A549 (cell line): ENCODE measurements at regions not wholly inside any gene's neighbourhood (a gene's known extent, or its start where the extent isn't known, plus 50 kb on each side); places are given as distances from the start of the nearest gene placed in this dataset.
A peak's percentile ranks its signal among the peaks of the same experiment; 100 is the strongest.

Experiments
- ATAC-seq, 2 experiments: fragments of 200-7000 bp in 1 of 2; fragments of >200 bp in 1 of 2; cut with Nextera tagmentation in 1 of 2; cut with Tn5 transposase in 1 of 2; 3 replicates each; pipeline versions ENCODE4 v1.8.0 to v1.9.1; 2018 to 2020; ENCODE audit warnings: mild to moderate bottlenecking in 1 of 2, moderate library complexity in 1 of 2
- CTCF ChIA-PET: fragments of 300-600 bp; sonication (Branson Sonifier 250); formaldehyde crosslinking; extraction: SDS; loops from one replicate; lab custom pipeline; 2021; ENCODE audit warnings: antibody characterized with exemption, inconsistent platforms; lab: Yijun Ruan, JAX
- POLR2A ChIA-PET: fragments of 350-600 bp; formaldehyde crosslinking; extraction: SDS; loops from one replicate; lab custom pipeline; 2021; ENCODE audit warnings: antibody characterized with exemption, inconsistent platforms; lab: Yijun Ruan, JAX
- DNase-seq, 2 experiments: peaks; one replicate each; pipeline versions ENCODE4 v3.0.0 to v3.0.0-alpha.2; 2011 to 2016; ENCODE audit warnings: low read depth in 1 of 2, low spot score in 1 of 2
- FAIRE-seq: peaks from 2 replicates; lab custom pipeline; 2011; peaks lifted over from hg19 to GRCh38; lab: Jason Lieb, UNC
- H3K27ac ChIP-seq, 2 experiments: fragments of >200 bp; sonication (Bioruptor Twin); formaldehyde crosslinking; 3 replicates each; pipeline ENCODE4 v1.5.1; 2016 to 2017
- H3K4me1 ChIP-seq: fragments of >200 bp; sonication (Bioruptor Twin); formaldehyde crosslinking; 3 replicates; pipeline ENCODE4 v1.6.1; 2016
- H3K4me2 ChIP-seq: fragments of >200 bp; sonication (Bioruptor Twin); formaldehyde crosslinking; 3 replicates; pipeline ENCODE4 v1.6.1; 2016
- H3K4me3 ChIP-seq: fragments of >200 bp; sonication (Bioruptor Twin); formaldehyde crosslinking; 3 replicates; pipeline ENCODE4 v1.5.1; 2016
- H3K9me3 ChIP-seq: fragments of >200 bp; sonication (Bioruptor Twin); formaldehyde crosslinking; 3 replicates; pipeline ENCODE4 v1.6.1; 2016
- ATOH8 ChIP-seq: fragments of 250-450 bp; sonication (Bioruptor Pico); IDR thresholded peaks from 2 replicates; pipeline ENCODE4 v1.5.0; 2020; ENCODE audit warnings: low read depth, mild to moderate bottlenecking, moderate library complexity
- CBX8 ChIP-seq: fragments of 200-600 bp; sonication (generic); IDR thresholded peaks from 2 replicates; pipeline ENCODE4 v1.6.1; 2016
- CHD4 ChIP-seq: fragments of 200-600 bp; sonication (generic); IDR thresholded peaks from 2 replicates; pipeline ENCODE4 v1.6.1; 2016; ENCODE audit warnings: antibody characterized with exemption, mild to moderate bottlenecking, borderline replicate concordance
- EP300 ChIP-seq, 2 experiments: fragments of >200 bp; sonication (Bioruptor Twin); formaldehyde crosslinking; IDR thresholded peaks; 2 replicates in 1 of 2; 3 replicates in 1 of 2; pipeline ENCODE4 v1.6.1; 2016 to 2017
- ESRRA ChIP-seq: fragments of 150-350 bp; IDR thresholded peaks from 2 replicates; pipeline ENCODE4 v1.6.1; 2014; ENCODE audit warnings: mild to moderate bottlenecking, low read length, borderline replicate concordance
- FOSB ChIP-seq: fragments of 250-450 bp; sonication (Bioruptor Pico); IDR thresholded peaks from 2 replicates; pipeline ENCODE4 v1.5.0; 2020; ENCODE audit warnings: mild to moderate bottlenecking, moderate library complexity
- FOSL2 ChIP-seq, 2 experiments: fragments of 450-650 bp in 1 of 2; fragments of >200 bp in 1 of 2; sonication (Bioruptor Twin) in 1 of 2; formaldehyde crosslinking; IDR thresholded peaks; 2 replicates each; pipeline versions ENCODE4 v1.5.0 to v1.6.1; 2016 to 2020; ENCODE audit warnings: mild to moderate bottlenecking in 1 of 2, moderate library complexity in 1 of 2
- GATA3 ChIP-seq: IDR thresholded peaks from 2 replicates; pipeline ENCODE4 v1.6.1; 2012; ENCODE audit warnings: borderline replicate concordance
- HDAC2 ChIP-seq: fragments of 200-600 bp; sonication (generic); IDR thresholded peaks from 2 replicates; pipeline ENCODE4 v1.6.1; 2016
- HES2 ChIP-seq: fragments of >200 bp; sonication (Bioruptor Twin); formaldehyde crosslinking; IDR thresholded peaks from 2 replicates; pipeline ENCODE4 v1.6.1; 2016
- HEYL ChIP-seq: fragments of 250-450 bp; sonication (Bioruptor Pico); IDR thresholded peaks from 2 replicates; pipeline ENCODE4 v1.8.0; 2021; ENCODE audit warnings: mild to moderate bottlenecking, moderate library complexity
- HOXA7 ChIP-seq: fragments of 250-450 bp; sonication (Bioruptor Pico); IDR thresholded peaks from 2 replicates; pipeline ENCODE4 v1.5.0; 2020; ENCODE audit warnings: mild to moderate bottlenecking, moderate library complexity
- JUN ChIP-seq, 2 experiments: fragments of >200 bp; sonication (Bioruptor Twin); formaldehyde crosslinking; IDR thresholded peaks; 2 replicates in 1 of 2; 3 replicates in 1 of 2; pipeline ENCODE4 v1.6.1; 2016 to 2017
- MAZ ChIP-seq: fragments of 150-350 bp; IDR thresholded peaks from 2 replicates; pipeline ENCODE4 v1.6.1; 2014; ENCODE audit warnings: antibody characterized with exemption, low read depth, low read length, borderline replicate concordance
- NFE2L2 ChIP-seq: fragments of 150-350 bp; conservative IDR thresholded peaks from 2 replicates; pipeline ENCODE4 v1.6.1; 2014; ENCODE audit warnings: low read length
- PBX3 ChIP-seq: IDR thresholded peaks from 2 replicates; pipeline ENCODE4 v1.6.1; 2012
- PHF8 ChIP-seq: fragments of 200-600 bp; sonication (generic); IDR thresholded peaks from 2 replicates; pipeline ENCODE4 v1.6.1; 2016; ENCODE audit warnings: low read depth, mild to moderate bottlenecking, antibody characterized with exemption, moderate library complexity, borderline replicate concordance
- POLR2A ChIP-seq: IDR thresholded peaks from 2 replicates; pipeline ENCODE4 v1.6.1; 2012; ENCODE audit warnings: mild to moderate bottlenecking, low read length
- POLR2AphosphoS2 ChIP-seq: conservative IDR thresholded peaks from 2 replicates; pipeline ENCODE4 v1.6.1; 2012; ENCODE audit warnings: low read length, improper control_type of control experiment, inconsistent platforms
- RAD21 ChIP-seq, 2 experiments: fragments of >200 bp in 1 of 2; sonication (Bioruptor Twin) in 1 of 2; formaldehyde crosslinking in 1 of 2; IDR thresholded peaks in 1 of 2; conservative IDR thresholded peaks in 1 of 2; 2 replicates in 1 of 2; 3 replicates in 1 of 2; pipeline ENCODE4 v1.6.1; 2012 to 2018; ENCODE audit warnings: inconsistent platforms in 1 of 2
- RARB ChIP-seq: fragments of 250-450 bp; sonication (Bioruptor Pico); IDR thresholded peaks from 2 replicates; pipeline ENCODE4 v1.8.0; 2021; ENCODE audit warnings: mild to moderate bottlenecking, moderate library complexity
- RCOR1 ChIP-seq: fragments of 150-350 bp; IDR thresholded peaks from 2 replicates; pipeline ENCODE4 v1.6.1; 2014; ENCODE audit warnings: antibody characterized with exemption, low read length, low read depth
- REST ChIP-seq: fragments of 200-600 bp; sonication (generic); IDR thresholded peaks from 2 replicates; pipeline ENCODE4 v1.6.1; 2016; ENCODE audit warnings: antibody characterized with exemption, mild to moderate bottlenecking, moderate library complexity
- RFX5 ChIP-seq: fragments of 450-650 bp; IDR thresholded peaks from 2 replicates; pipeline ENCODE4 v1.7.1; 2014; ENCODE audit warnings: antibody characterized with exemption, mild to moderate bottlenecking, moderate library complexity
- SMC3 ChIP-seq: fragments of >200 bp; sonication (Bioruptor Twin); formaldehyde crosslinking; IDR thresholded peaks from 3 replicates; pipeline ENCODE4 v1.6.1; 2018; ENCODE audit warnings: inconsistent platforms
- TFCP2L1 ChIP-seq: fragments of 250-450 bp; sonication (Bioruptor Pico); IDR thresholded peaks from 2 replicates; pipeline ENCODE4 v1.5.0; 2021; ENCODE audit warnings: mild to moderate bottlenecking
- TP53 ChIP-seq: fragments of 250-450 bp; sonication (Bioruptor Pico); IDR thresholded peaks from 2 replicates; pipeline ENCODE4 v1.5.0; 2021; ENCODE audit warnings: mild to moderate bottlenecking, moderate library complexity
- ZFP36 ChIP-seq: fragments of 450-650 bp; IDR thresholded peaks from 2 replicates; pipeline ENCODE4 v1.6.1; 2014; ENCODE audit warnings: borderline replicate concordance; ENCODE audit not compliant: partially characterized antibody
- WGBS: methylation state at CpG from one replicate; pipeline ENCODE4 v1.1.6; 2017; ENCODE audit errors: missing lambda C conversion rate; 5-methylcytosine and 5-hydroxymethylcytosine counted together
- TF ChIP-seq, protein P1 (sequence below): IDR thresholded peaks from 2 replicates; pipeline ENCODE4 v1.6.1; 2012; ENCODE audit warnings: low read depth, borderline replicate concordance
- TF ChIP-seq, protein P2 (sequence below): IDR thresholded peaks from 2 replicates; pipeline ENCODE4 v1.6.1; 2012

DNA sequence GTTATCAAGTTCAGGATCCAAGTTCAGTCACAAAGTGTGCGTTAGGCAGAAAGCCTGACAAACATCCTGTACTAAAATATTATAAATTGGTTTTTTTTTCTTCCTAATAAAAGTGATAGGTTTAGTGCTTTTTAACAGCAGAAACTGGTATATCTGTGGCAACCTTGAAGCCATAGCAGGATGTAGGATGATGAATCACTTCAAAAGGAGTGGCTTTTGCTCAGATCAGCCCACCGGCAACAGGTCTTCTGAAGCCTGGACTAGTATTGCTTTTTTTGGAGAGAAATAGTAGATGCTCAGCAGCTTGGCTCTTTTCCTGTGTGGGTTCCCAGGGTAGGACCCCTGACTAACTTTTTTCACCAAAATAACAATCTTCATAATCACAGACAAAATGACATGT is 190.8 kb downstream of the EPM2A start:
- no peak for ATAC-seq
- ChIA-PET POLR2A (no interaction called here), CTCF (no interaction called here)
- H3K4me3 ChIP-seq = no peak overlapping the region
- WGBS = 31% methylated on average over 2 of the region's 2 CpGs
- 0 out of 6 replicates have a peak overlapping the region, but pooled peaks of 1 of the 2 experiments have one; percentile 18 for H3K27ac ChIP-seq
- 0 out of 3 replicates have a peak overlapping the region, but pooled peaks have one; percentile 21 for H3K4me2 ChIP-seq
- H3K4me1 ChIP-seq = 0 out of 3 replicates have a peak, but pooled peaks cover 8% of the 10 kb centered on the region
- DNase-seq = no peak
- H3K9me3 ChIP-seq = no peaks in the 10 kb centered on the region
- FAIRE-seq = no peak
- TF ChIP-seq POLR2AphosphoS2 = no peak
- TF ChIP-seq HEYL (CRISPR knock-in tag) = no peak
- TF ChIP-seq TFCP2L1 (CRISPR knock-in tag) = no peak
- TF ChIP-seq MAZ = no peak
- no peak for TF ChIP-seq EP300 (IDR thresholded peaks at IDR 0.05)
- TF ChIP-seq NFE2L2 = no peak
- no peak for TF ChIP-seq PBX3
- TF ChIP-seq ESRRA = no peak
- TF ChIP-seq RAD21 (conservative IDR thresholded peaks at IDR 0.05 in 1 of 2, IDR thresholded peaks at IDR 0.05 in 1 of 2) = no peak
- TF ChIP-seq RCOR1 = no peak
- TF ChIP-seq, protein P1, sequence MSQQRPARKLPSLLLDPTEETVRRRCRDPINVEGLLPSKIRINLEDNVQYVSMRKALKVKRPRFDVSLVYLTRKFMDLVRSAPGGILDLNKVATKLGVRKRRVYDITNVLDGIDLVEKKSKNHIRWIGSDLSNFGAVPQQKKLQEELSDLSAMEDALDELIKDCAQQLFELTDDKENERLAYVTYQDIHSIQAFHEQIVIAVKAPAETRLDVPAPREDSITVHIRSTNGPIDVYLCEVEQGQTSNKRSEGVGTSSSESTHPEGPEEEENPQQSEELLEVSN = no peak
- no peak for TF ChIP-seq FOSL2 (IDR thresholded peaks at IDR 0.05)
- TF ChIP-seq FOSL2 (CRISPR knock-in tag; IDR thresholded peaks at IDR 0.05) = no peak
- TF ChIP-seq HDAC2 = no peak
- TF ChIP-seq FOSB = no peak
- no peak for TF ChIP-seq REST
- no peak for TF ChIP-seq PHF8
- no peak for TF ChIP-seq POLR2A
- TF ChIP-seq CHD4 = no peak
- TF ChIP-seq ZFP36 = no peak

DNA sequence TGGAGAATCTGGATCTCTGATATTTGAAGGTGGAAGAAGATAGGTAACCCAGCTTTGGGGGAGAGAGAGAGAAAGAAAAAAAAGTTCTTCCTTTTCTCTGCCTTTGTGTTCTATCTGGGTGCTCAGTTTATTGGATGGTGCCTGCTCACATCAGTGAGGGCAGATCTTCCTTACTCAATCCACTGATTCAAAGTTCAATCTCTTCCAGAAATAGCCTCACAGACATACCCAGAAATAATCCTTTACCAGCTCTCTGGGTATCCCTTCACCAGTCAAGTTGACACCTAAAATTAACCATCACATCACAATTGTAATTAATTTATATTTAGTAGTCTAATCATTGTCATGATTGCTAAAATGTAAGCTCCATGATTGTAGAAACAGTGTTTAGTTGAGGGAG is 189.1 kb downstream of the EPM2A start:
- H3K4me1 ChIP-seq = 0 out of 3 replicates have a peak, but pooled peaks cover 8% of the 10 kb centered on the region
- no peak overlapping the region for H3K4me2 ChIP-seq
- no peak overlapping the region for H3K4me3 ChIP-seq
- ChIA-PET CTCF (no interaction called here), POLR2A (no interaction called here)
- FAIRE-seq = no peak
- ATAC-seq = no peak
- no peak overlapping the region for H3K27ac ChIP-seq
- H3K9me3 ChIP-seq = no peaks in the 10 kb centered on the region
- DNase-seq = no peak
- TF ChIP-seq CBX8 (no peak), MAZ (no peak), CHD4 (no peak), PHF8 (no peak), ZFP36 (no peak), SMC3 (no peak), RARB (CRISPR knock-in tag) (no peak), GATA3 (no peak), HES2 (no peak), HOXA7 (CRISPR knock-in tag) (no peak), TP53 (CRISPR knock-in tag) (no peak), REST (no peak), ATOH8 (CRISPR knock-in tag) (no peak), JUN (IDR thresholded peaks at IDR 0.05) (no peak), RFX5 (no peak)
- TF ChIP-seq, protein P2, sequence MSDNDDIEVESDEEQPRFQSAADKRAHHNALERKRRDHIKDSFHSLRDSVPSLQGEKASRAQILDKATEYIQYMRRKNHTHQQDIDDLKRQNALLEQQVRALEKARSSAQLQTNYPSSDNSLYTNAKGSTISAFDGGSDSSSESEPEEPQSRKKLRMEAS = no peak
